RWPE2 (cell line): ENCODE measurements at regions not wholly inside any gene's neighbourhood (a gene's known extent, or its start where the extent isn't known, plus 50 kb on each side); places are given as distances from the start of the nearest gene placed in this dataset.

ENCODE experiments used
- ATAC-seq: fragments of 200-7000 bp; cut with Tn5 transposase; 3 replicates; pipeline ENCODE4 v1.9.1; 2021; ENCODE audit warnings: low read depth
- DNase-seq: peaks from one replicate; pipeline ENCODE4 v3.0.0-alpha.2; 2020; ENCODE audit warnings: low spot score
- H3K27ac ChIP-seq: fragments of 450-650 bp; 2 replicates; pipeline ENCODE4 v1.5.1; 2017; ENCODE audit warnings: mild to moderate bottlenecking; ENCODE audit not compliant: poor library complexity, severe bottlenecking
- H3K27me3 ChIP-seq: fragments of 250-450 bp; sonication (Bioruptor Pico); 2 replicates; pipeline ENCODE4 v1.5.1; 2021; ENCODE audit warnings: mild to moderate bottlenecking, moderate library complexity; ENCODE audit not compliant: insufficient read depth, poor library complexity, severe bottlenecking
- H3K36me3 ChIP-seq: fragments of 250-450 bp; sonication (Bioruptor Pico); 2 replicates; pipeline ENCODE4 v1.5.1; 2020; ENCODE audit warnings: low read depth, mild to moderate bottlenecking, moderate library complexity
- H3K4me1 ChIP-seq: fragments of 250-450 bp; sonication (Bioruptor Pico); 2 replicates; pipeline ENCODE4 v1.5.1; 2021; ENCODE audit warnings: mild to moderate bottlenecking, moderate library complexity; ENCODE audit not compliant: insufficient read depth, poor library complexity, severe bottlenecking
- H3K4me3 ChIP-seq: fragments of 250-450 bp; sonication (Bioruptor Pico); 2 replicates; pipeline ENCODE4 v1.5.1; 2021; ENCODE audit warnings: mild to moderate bottlenecking, moderate library complexity; ENCODE audit not compliant: severe bottlenecking
- H3K9me3 ChIP-seq: fragments of 250-450 bp; sonication (Bioruptor Pico); 2 replicates; pipeline ENCODE4 v1.5.1; 2021; ENCODE audit warnings: mild to moderate bottlenecking, moderate library complexity; ENCODE audit not compliant: severe bottlenecking
- TF ChIP-seq, protein P1 (sequence below): fragments of 450-650 bp; IDR thresholded peaks from one replicate; pipeline ENCODE4 v1.5.1; 2017; ENCODE audit warnings: mild to moderate bottlenecking, moderate library complexity; ENCODE audit not compliant: poor library complexity, severe bottlenecking

GRCh38 chr19:31730270-31730669 lies 381.0 kb upstream of the TSHZ3 start:
- ATAC-seq (no peak), DNase-seq (no peak)
- Histone ChIP-seq H3K9me3 (no peaks in the 10 kb centered on the region), H3K27me3 (no peaks in the 10 kb centered on the region), H3K36me3 (no peaks in the 10 kb centered on the region), H3K4me1 (no peaks in the 10 kb centered on the region), H3K4me3 (no peak overlapping the region), H3K27ac (no peak overlapping the region)
- TF ChIP-seq, protein P1, sequence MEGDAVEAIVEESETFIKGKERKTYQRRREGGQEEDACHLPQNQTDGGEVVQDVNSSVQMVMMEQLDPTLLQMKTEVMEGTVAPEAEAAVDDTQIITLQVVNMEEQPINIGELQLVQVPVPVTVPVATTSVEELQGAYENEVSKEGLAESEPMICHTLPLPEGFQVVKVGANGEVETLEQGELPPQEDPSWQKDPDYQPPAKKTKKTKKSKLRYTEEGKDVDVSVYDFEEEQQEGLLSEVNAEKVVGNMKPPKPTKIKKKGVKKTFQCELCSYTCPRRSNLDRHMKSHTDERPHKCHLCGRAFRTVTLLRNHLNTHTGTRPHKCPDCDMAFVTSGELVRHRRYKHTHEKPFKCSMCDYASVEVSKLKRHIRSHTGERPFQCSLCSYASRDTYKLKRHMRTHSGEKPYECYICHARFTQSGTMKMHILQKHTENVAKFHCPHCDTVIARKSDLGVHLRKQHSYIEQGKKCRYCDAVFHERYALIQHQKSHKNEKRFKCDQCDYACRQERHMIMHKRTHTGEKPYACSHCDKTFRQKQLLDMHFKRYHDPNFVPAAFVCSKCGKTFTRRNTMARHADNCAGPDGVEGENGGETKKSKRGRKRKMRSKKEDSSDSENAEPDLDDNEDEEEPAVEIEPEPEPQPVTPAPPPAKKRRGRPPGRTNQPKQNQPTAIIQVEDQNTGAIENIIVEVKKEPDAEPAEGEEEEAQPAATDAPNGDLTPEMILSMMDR = no peak

GRCh38 chr19:31733591-31733990 lies 384.4 kb upstream of the TSHZ3 start:
- H3K4me1 ChIP-seq = no peaks in the 10 kb centered on the region
- TF ChIP-seq, protein P1 = no peak
- H3K9me3 ChIP-seq = no peaks in the 10 kb centered on the region
- H3K4me3 ChIP-seq = no peak overlapping the region
- H3K27ac ChIP-seq = no peak overlapping the region
- DNase-seq (no peak), ATAC-seq (no peak)
- no peaks in the 10 kb centered on the region for H3K27me3 ChIP-seq
- H3K36me3 ChIP-seq = no peaks in the 10 kb centered on the region

DNA sequence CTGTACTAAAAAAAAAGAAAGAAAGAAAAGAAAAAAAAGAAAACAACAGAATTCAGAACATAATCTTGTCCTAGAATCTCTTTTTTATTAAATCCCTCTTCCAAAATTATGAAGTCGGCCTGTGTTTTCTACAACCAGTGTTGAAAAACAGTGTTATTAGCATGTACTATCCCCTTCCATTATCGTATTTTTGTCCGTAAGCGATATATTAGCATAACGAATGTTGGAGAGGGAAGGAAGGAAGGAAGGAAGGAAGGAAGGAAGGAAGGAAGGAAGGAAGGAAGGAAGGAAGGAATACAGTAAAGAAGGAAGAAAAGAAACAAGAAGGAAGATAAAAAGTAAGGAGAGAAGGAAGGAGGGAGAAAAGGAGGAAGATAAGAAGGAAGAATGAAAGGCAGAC lies 393.0 kb upstream of the TSHZ3 start:
- TF ChIP-seq, protein P1 = no peak
- ATAC-seq (no peak), DNase-seq (no peak)
- Histone ChIP-seq H3K9me3 (no peaks in the 10 kb centered on the region), H3K36me3 (no peaks in the 10 kb centered on the region), H3K27me3 (peaks cover 4% of the 10 kb centered on the region), H3K4me3 (no peak overlapping the region), H3K4me1 (no peaks in the 10 kb centered on the region), H3K27ac (no peak overlapping the region)

- Histone ChIP-seq H3K4me1 (no peaks in the 10 kb centered on the region), H3K4me3 (no peak overlapping the region), H3K36me3 (no peaks in the 10 kb centered on the region), H3K9me3 (no peaks in the 10 kb centered on the region), H3K27me3 (no peaks in the 10 kb centered on the region), H3K27ac (no peak overlapping the region)
- ATAC-seq (no peak), DNase-seq (no peak)
- TF ChIP-seq, protein P1 = no peak
Observed at GRCh38 chr19:31745731-31746130, 396.5 kb upstream of the TSHZ3 start.

DNA sequence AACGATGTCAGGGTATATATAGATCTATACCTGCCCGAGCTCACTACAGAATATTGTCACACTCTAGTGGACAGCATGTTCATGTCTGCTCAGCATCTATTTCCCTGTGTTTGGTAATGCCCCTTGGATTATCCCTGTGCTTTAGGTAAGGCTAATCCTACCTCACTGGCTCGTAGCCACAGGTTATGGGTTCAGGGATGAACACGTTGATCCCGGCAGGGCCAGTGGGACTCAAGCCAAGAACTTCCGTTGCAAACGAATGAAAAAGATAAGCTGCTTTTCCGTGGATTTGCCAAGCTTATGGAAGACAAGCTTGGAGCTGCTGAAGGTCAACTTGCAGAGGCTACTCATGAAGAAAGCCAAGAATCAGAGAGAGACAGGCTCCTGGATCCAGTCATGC lies 400.0 kb upstream of the TSHZ3 start:
- Histone ChIP-seq H3K4me1 (no peaks in the 10 kb centered on the region), H3K36me3 (no peaks in the 10 kb centered on the region), H3K27me3 (no peaks in the 10 kb centered on the region), H3K9me3 (no peaks in the 10 kb centered on the region), H3K27ac (no peak overlapping the region), H3K4me3 (no peak overlapping the region)
- TF ChIP-seq, protein P1 = no peak
- DNase-seq = no peak
- no peak for ATAC-seq
